ENCODE measurements at regions not wholly inside any gene's neighbourhood (a gene's known extent, or its start where the extent isn't known, plus 50 kb on each side); places are given as distances from the start of the nearest gene placed in this dataset.

- Histone ChIP-seq H3K9me3 (no peaks in the 10 kb centered on the region), H3K36me3 (no peaks in the 10 kb centered on the region), H3K4me3 (no peak overlapping the region), H3K4me1 (ENCODE audit: insufficient read depth) (peaks cover 8% of the 10 kb centered on the region), H3K27ac (no peak overlapping the region), H3K27me3 (no peaks in the 10 kb centered on the region)
- WGBS, 3 donors: 82 to 92% (median 87%) methylated on average over 2 of the region's 2 CpGs
- intact Hi-C loops (cut with DNase I): loop anchor here (5.0 to 10.0 kb wide), 5 partner anchors 143 to 687 kb away; partner anchors contain the start of genes MAN1A2 (in 1 of the 4) and TTF2 (in 1 of the 4)
- TF ChIP-seq EP300 (IDR thresholded peaks at IDR 0.05) (no peak), CTCF (IDR thresholded peaks at IDR 0.05) (no peak), POLR2A (IDR thresholded peaks at IDR 0.05) (no peak)
- DNase-seq: no peak
These were observed 145.5 kb downstream of the TENT5C start for GRCh38 chr1:117751321-117751720.

GRCh38 chr1:117752661-117753060 is 146.8 kb downstream of the TENT5C start:
- no peak for DNase-seq
- no peaks in the 10 kb centered on the region for H3K9me3 ChIP-seq
- no peaks in the 10 kb centered on the region for H3K36me3 ChIP-seq
- no peak overlapping the region for H3K27ac ChIP-seq
- H3K4me3 ChIP-seq: no peak overlapping the region
- peaks cover 8% of the 10 kb centered on the region for H3K4me1 ChIP-seq (ENCODE audit: insufficient read depth)
- H3K27me3 ChIP-seq: no peaks in the 10 kb centered on the region
- no peak for TF ChIP-seq EP300 (IDR thresholded peaks at IDR 0.05)
- intact Hi-C loops (cut with DNase I): loop anchor here (5.0 to 10.0 kb wide), 5 partner anchors 142 to 688 kb away; partner anchors contain the start of genes MAN1A2 (in 1 of the 4) and TTF2 (in 1 of the 4)

GRCh38 chr1:117753232-117753631 is 147.4 kb downstream of the TENT5C start:
- Histone ChIP-seq H3K4me1 (ENCODE audit: insufficient read depth) (peaks cover 8% of the 10 kb centered on the region), H3K27ac (no peak overlapping the region), H3K9me3 (no peaks in the 10 kb centered on the region), H3K27me3 (no peaks in the 10 kb centered on the region), H3K4me3 (no peak overlapping the region), H3K36me3 (no peaks in the 10 kb centered on the region)
- intact Hi-C loops (cut with DNase I): loop anchor here (5.0 to 10.0 kb wide), 5 partner anchors 142 to 688 kb away; partner anchors contain the start of genes MAN1A2 (in 1 of the 4) and TTF2 (in 1 of the 4)
- no peak for DNase-seq
- WGBS, 3 donors: 55 to 88% (median 84%) methylated on average over 3 of the region's 3 CpGs
- TF ChIP-seq EP300 (IDR thresholded peaks at IDR 0.05) (no peak), CTCF (IDR thresholded peaks at IDR 0.05) (no peak), POLR2A (IDR thresholded peaks at IDR 0.05) (no peak)

GRCh38 chr1:117753652-117754051 is 147.8 kb downstream of the TENT5C start:
- DNase-seq: no peak
- no peak for TF ChIP-seq CTCF (IDR thresholded peaks at IDR 0.05)
- TF ChIP-seq POLR2A (IDR thresholded peaks at IDR 0.05): no peak
- TF ChIP-seq EP300 (IDR thresholded peaks at IDR 0.05): no peak
- intact Hi-C loops (cut with DNase I): loop anchor here (5.0 to 10.0 kb wide), 5 partner anchors 141 to 689 kb away; partner anchors contain the start of genes MAN1A2 (in 1 of the 4) and TTF2 (in 1 of the 4)
- WGBS, 3 donors: 18 to 24% (median 21%) methylated on average over 5 of the region's 5 CpGs
- H3K27me3 ChIP-seq: no peaks in the 10 kb centered on the region
- H3K9me3 ChIP-seq: no peaks in the 10 kb centered on the region
- H3K4me3 ChIP-seq: no peak overlapping the region
- H3K36me3 ChIP-seq: no peaks in the 10 kb centered on the region
- H3K27ac ChIP-seq: no peak overlapping the region
- H3K4me1 ChIP-seq (ENCODE audit: insufficient read depth): peaks cover 8% of the 10 kb centered on the region
